ENCODE measurements at regions not wholly inside any gene's neighbourhood (a gene's known extent, or its start where the extent isn't known, plus 50 kb on each side); places are given as distances from the start of the nearest gene placed in this dataset.
"Not testable (repeated sequence)": the region's sequence is repeated elsewhere in the genome, so short reads cannot be mapped to it uniquely, and the experiment has no call there.

DNA sequence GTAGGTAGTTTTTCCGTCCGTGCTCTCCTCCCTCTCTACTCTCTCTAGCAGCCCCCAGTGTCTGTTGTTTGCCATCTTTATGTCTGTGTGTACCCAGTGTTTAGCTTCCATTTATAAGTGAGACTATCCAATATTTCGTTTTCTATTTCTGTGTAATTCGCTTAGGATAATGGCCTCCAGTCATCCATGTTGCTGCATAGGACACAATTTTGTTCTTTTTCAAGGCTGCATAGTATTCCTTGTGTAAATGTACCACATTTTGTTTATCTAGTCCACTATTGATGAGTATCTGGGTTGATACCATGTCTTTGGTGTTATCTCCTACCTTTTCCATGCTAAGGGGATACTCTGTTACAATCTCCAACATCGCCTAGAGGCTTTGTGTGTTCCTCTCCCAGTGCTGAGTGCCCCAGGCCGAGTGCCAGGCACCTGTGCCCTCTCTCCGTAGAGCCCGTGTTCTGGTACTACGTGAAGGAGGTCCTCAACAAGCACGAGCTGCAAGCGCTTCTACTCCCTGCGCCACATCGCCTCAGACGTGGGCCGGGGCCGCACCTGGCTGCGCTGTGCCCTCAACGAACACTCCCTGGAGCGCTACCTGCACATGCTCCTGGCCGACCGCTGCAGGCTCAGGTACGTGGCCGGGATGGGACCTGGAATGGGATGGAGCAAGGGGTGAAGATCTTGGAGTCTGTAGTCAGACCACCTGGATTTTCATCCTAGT lies 51.0 kb downstream of the NPIPB11 start:
- DNase-seq: not testable (repeated sequence)

DNA sequence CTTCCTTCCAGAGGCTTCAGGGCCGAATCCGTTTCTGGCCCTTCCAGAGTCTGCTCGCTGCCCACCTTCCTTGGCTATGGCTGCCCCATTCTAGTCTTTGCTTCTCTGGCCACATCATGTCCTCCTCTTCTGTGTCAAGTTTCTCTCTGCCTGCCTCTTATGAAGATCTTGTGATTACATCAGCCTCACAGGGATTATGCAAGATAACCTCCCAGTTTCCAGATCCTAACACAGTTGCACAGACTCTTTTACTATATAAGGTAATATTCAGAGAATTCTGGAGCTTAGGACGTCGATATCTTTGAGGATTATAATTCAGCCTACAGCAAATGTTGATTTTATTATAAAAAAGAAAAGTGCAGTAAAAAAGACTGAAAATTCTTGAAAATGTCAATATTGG lies 52.1 kb downstream of the NPIPB11 start:
- not testable (repeated sequence) for DNase-seq

DNA sequence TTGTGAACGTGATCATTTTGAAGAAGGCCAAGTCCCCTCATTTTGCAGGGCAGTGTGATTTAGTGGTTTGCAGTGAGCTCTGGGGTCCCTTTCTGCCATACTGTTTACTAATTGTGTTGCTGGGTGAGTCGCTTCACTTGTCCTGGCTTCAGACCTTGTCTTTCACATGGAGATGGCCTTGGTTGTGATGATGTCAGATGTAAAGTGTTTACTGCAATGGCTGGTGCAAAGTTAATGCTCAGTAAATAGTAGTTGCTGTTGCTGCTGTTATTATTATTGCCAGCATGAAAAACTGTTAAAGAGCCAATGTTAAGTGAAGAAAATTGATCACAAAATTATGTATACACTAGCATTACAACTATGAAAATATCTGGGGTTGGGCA lies 53.9 kb downstream of the NPIPB11 start:
- not testable (repeated sequence) for DNase-seq

DNA sequence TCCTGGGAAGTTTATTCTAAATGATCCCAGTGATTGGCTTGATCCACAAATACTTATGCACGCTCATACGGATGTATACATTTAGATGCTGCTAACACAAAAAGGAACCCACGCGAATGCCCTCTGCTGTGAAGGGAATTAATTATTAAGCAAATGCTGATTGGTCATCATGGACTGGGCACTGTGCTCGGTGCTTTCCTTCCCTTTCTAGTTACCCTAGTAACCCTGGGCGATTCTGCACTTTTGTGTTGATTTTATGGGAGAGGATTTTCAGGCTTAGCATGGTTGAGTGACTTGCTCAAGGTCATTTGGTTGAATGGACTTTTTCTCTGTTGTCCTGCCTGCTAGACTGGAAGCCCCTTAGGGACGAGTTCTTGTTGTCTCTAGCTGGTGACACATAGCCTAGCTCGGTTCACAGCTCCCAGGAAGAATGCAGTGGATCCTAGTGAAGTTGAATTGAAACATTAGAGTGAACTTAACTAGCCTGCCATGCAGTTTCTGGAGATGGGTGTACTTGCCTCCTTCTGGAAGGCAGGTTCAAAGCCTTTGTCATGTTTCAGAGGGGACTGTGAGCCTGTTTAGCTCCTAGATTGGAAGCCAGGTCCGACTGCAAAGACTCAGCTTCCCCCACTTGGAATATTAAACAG lies 54.4 kb downstream of the NPIPB11 start:
- DNase-seq: not testable (repeated sequence)

DNA sequence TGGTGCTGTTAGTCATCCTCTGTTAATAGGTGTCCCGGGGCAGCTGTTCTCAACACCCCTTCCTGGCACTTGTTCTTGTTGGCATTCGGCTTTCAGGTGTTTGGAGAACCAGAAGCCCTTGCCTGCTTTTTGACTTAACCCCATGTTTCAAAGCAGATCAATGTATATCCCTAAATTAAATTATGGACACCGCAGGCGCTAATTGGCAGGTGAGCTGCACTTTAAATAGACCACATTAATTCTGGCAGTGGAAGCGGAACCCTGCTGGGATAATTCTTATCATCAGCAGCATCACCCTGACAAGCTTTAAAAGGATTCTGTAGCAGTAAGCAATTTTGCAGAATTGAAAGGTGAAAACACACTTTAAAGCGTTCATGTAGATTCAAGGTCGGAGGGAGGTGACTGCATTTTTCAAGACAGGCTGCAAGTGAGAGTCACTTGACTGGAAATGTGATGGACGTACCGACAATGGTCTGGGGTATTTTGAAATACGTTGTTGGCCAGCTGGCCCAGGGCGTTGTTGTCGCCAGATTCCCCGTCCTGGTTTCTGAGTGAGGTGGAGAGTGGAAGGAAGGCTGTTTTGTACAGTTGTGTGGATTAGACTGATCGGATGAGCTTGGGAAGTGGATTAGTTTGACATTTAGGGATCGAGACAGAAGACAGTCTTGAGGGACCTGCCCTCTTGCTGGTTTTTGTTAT lies 55.1 kb downstream of the NPIPB11 start:
- DNase-seq: not testable (repeated sequence)

DNA sequence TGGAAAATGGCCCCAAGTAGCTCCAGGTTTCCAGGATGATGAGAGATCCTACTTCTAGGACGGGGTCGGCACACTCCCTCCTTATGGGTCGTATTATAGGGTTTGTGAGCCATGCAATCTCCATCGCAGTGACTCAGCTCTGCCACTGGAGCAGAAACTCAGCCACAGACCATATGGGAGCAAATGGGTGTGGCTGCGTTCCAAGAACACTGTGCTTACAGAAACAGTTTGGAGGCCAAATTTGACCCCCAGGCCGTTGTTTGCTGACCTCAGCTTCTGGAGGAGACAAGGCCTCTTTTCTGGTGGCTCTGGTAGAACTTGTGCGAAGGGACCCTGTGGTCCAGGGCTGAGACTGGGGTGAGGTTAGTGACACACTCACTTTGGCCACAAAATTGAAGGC lies 56.5 kb downstream of the NPIPB11 start:
- DNase-seq: peak; percentile 68

DNA sequence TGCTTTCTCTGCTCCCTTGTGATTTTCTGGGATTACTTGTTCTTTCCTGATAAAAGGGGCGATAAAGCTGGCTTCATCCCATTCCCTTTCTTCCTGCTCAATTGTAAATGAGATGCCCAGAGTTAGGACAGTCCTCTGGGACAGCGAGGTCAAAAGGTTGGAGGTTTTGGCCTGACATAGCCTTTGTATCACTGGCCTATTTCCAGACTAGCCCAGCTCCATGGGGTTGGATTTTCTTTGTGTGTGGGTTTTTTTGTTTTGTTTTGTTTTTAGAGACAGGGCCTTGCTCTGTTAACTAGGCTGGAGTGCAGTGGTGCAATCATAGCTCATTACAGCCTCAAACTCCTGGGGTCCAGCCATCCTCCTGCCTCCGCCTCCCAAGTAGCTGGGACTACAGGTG lies 57.8 kb downstream of the NPIPB11 start:
- not testable (repeated sequence) for DNase-seq

DNA sequence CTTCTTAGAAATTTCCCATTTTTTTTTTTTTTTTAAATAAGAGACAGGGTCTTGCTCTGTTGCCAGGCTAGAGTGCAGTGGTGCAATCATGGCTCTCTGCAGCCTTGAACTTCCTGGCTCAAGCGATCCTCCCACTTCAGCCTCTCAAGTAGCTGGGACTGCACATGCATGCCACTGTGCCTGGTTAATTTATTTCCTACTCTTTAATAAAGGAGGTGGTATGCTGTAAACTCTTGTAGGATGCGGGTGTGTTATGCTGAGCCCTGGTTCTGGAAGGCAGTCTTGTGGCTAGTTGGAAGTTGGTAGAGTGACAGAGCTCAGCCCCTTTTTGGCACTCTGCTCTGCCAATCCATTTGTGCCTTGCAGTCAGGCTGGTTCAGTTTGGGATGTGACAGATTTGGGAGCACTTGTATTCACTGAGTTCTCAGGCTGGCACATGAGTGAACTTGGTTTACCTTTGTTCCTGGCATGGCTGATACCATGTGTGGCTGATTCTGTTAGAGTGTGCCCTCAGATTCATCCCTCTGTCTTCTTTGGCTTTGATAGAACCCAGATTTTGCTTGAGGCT lies 58.3 kb downstream of the NPIPB11 start:
- not testable (repeated sequence) for DNase-seq

DNA sequence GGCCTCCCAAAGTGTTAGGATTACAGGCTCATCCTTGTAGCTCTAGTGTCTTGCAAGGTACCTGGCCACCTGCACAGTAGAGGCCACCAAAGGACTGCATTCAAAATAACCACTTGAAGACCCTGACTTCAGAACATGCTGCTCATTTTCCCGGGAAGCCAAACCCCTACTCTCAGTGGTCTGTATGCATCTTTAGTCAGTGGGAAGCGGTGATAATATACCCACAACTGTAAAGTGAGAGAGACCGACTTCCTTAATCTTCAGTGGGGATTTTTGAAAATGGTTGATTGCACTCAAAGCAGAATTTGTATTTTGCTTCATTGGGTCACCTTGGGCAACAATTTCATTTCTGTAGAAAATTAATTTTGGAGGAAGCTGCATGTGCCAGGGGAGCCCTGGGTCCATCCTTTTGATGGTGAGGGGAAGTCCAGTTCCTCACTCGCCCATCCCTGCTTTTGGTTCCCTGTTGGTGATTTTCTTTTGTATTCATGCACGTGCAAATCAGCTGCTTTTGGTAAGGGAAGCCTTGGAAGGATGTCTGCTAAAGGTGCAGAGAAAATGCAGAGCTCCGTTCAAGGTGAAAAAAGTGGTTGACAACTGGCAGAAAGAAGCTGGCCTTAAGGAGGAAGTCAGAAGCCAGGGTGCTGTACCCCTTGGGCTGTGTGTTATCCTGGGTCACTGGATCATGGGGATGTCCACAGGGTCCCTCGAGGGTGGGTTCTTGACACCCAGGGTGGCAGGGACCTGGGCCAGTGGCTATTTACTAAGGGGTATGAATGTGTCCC lies 59.5 kb downstream of the NPIPB11 start:
- DNase-seq: not testable (repeated sequence)

DNA sequence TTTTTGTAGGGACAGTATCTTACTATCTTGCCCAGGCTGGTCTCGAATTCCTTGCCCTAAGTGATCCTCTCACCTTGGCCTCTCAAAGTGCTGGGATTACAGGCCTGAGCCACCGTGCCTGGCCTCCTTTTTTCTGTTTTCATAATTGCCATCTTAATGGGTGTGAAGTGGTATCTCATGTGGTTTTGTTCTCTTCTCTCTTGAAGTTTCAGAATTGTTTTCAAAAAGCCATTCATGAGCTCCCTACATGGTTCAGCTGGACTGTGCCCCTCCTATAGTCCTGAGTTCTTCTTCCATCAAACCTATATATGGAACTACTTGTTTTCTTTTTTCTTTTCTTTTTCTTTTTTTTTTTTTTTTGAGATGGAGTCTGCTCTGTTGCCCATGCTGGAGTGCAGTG lies 60.3 kb downstream of the NPIPB11 start:
- not testable (repeated sequence) for DNase-seq

DNA sequence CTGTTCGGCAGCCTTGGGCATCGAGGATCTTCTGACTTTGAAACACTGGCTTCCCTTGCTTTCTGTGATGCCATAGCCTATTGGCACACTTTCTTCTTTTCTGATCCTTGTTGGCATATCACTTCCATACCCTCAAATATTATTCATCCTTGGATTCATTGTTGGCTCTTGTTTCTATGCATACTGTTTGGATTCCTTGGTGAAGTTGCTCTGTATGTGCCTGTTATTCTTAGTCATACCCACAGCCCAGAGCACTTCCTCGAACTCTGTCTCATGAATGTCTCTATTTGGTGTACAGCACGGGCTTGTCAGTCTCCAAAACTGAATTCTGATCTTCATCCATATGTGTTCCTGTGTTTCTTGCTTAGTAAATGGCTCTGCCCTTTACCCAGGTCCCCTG lies 63.6 kb downstream of the NPIPB11 start:
- DNase-seq: not testable (repeated sequence)

DNA sequence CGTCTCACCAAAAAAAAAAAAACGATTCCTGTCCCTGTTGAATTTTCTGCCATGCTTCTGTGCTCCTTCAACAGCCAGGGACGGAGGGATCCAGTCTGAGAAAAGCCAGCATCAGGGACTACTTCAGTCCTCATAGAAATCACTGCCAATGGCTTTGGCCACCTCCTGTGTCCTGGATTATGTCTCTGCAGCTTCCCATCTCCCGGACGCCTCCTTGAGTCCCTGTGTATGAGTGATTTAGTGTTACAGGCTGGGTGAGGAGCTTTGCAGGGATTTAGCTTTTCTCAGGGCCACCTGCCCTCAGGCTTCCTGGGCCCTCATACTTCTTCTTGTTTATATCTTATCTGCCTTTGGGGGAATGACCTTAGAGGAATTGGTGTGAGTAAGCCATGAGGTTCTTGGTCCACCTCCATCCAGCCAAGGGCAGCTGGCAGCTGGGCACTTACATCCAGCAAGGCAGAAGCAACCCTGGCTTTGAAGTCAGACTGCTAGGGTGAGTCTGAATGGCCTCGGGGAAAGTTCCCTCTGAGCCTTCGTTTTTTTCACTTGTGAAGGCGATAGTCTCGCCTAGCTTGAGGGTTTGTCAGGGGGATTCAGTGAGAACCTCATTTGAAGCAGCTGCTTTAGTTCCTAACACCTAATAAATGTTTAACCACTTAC lies 65.6 kb downstream of the NPIPB11 start:
- DNase-seq: not testable (repeated sequence)

DNA sequence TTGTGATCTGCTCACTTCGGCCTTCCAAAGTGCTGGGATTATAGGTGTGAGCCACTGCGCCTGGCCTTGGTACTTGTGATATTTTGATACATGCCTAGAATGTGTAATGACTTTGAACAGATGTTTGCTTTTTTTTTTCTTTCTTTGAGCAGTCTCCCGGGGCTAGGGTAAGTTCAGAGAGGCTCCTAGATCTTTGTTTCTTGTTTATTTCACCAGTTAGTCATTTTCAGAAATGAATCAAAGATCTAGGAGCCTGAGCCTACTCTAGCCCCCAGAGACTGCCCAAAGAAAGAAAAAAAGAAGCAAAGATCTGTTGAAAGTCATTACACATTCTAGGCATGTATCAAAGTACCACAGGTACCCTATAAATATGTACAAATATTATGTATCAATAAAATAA lies 66.3 kb downstream of the NPIPB11 start:
- not testable (repeated sequence) for DNase-seq

DNA sequence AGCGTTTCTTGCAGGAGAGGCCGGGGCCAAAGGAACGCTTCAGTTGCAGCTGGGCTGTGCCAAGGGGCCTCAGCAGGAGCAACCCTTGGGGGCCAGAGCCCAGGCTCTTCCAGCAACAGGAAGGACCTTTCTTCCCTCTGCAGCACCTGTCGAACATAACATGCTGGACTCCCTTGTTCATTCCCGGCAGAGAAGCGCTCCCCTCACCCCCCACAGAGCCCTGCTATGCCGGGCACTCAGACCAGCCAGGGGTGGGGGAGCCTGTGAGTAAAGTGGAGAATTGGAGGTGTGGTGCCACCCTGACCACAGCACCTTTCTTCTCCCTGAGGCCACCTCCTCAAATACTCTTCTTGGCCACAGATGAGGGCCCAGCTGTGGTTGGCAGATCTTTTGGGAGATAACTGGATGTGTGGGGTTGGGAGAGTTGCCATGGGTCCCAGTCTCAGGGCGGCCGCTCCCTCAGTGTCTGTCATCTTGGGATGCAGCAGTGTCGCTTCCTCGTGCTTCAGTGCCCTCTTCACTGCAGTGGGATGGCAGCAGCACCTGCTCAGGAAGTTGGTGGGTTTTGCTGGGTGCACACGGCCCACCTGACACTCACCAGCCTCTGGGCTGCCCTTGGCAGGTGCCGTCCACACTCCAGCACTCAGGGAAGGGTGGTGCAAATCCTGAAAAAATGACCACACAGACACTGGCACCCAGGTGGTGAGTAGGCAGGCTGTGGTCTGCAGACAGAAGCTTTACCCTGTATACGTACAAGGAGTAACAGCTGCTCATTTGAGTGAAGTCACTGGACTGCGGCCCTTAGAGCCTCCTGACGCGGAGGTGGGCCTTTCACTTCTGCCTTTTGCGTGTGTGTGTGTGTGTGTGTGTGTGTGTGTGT lies 67.5 kb downstream of the NPIPB11 start:
- DNase-seq: not testable (repeated sequence)

DNA sequence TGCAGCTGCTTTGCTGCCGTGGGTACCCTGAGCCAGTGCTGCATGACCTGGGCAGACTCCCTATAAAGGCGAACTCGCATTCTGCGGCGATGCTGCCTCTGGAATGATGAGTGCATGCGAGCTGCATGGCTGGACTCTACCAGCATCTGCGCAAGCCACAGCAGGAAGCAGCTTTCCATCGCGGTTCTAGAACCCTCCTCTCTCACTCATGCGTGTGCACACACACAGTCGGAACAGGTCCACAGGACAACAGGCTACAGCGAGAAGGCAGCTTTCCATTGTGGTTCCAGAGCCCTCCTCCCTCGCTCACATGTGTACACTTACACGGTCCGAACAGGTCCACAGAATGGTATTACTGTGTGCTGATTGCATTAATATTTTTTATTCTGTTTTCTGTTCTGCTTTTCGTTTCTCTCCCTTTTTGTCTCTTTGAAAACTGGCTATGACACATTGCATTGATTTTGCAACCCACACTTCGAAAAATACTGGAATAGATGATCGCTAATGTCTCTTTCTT lies 69.1 kb downstream of the NPIPB11 start:
- not testable (repeated sequence) for DNase-seq

DNA sequence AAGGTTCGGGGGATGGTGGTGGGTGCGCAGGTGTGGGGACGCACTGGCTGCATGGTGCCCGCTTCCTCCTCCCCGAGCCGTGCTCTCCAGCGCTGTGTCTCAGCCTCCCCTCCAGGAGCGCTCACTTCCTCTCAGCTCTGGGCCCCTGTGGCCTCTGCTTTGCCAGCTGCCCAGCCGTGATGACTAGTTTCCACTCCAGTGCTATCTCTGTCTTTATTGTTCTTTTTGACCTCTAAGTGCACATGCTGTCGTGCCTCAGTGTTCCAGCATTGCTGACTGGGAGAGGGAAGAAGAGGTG lies 71.0 kb downstream of the NPIPB11 start:
- not testable (repeated sequence) for DNase-seq

DNA sequence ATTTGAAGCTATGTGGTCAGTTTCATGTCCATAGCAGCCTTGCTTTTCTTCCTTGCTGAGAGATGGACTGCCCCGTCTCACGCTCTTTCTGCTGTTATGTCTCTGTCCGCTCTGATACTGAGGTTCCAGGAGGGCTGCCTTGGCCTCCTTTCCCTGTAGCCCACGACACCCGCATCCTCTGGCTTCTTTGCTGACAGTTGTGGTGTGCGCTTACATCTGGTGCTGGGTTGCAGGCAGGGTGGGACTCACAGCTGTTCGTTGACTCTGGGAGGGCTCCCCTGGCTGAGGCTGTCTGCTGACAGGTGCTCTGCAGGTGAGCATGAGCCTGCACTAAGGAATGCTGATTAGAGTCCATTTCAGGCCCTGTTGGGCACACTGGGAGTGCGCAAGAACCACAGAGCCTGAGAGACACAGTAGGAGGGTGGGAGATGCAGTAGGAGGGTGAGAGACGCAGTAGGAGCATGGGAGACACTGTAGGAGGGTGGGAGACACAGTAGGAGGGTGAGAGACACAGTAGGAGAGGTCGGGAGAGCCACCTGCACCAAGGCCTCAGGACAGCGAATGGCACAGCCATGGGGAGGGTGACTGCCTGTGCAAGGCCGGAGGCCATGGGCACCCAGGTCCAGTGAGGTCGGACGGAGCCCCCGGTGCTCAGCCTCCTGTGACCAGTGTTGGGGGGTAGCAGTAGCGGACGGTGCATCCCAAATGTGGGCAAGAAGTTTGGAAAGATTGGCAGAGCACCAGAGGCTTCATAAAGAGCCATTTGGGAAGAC lies 71.5 kb downstream of the NPIPB11 start:
- DNase-seq: not testable (repeated sequence)

DNA sequence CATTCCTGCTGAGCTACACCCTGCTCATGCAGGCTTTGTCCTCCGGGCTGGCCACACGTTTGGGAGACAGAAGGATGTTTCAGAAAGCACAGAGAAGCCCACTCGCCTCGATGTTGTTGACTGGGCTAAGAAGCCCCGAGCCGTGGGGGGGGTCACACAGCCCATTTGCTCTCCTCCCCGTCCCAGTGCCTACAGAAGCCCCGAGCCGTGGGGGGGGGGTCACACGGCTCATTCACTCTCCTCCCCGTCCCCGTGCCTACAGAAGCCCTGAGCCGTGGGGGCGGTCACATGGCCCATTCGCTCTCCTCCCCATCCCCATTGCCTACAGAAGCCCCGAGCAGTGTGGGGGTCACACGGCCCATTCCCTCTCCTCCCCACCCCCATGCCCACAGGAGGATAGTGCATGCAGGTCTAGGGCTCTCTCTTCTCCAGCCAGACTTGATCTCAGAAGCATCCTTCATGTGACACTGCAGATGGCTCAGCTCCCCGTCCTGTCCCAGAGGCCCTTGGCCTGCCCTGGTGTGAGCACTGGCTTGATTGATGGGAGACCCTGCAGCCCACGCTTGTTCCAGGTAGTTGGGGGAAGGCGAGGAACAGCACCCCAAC lies 72.9 kb downstream of the NPIPB11 start:
- not testable (repeated sequence) for DNase-seq

DNA sequence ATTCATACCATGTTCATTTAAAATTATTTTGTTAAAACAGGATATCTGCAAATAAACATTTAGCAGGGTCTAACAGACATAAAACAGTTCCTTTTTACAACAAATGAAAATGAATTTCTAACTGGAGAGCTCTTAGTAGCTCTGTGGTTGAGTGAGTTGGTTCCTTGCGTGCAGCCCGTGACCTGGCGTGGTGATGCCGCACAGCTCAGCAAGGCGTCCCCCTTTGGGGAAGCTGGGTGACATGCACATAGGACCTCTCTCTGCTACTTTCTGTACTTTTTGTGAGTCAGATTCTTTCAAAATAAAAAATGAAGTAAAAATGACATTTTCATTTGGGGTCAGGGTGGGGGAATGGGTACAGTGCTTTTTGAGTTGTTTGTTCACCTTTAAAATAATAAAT lies 75.9 kb downstream of the NPIPB11 start:
- DNase-seq: not testable (repeated sequence)

DNA sequence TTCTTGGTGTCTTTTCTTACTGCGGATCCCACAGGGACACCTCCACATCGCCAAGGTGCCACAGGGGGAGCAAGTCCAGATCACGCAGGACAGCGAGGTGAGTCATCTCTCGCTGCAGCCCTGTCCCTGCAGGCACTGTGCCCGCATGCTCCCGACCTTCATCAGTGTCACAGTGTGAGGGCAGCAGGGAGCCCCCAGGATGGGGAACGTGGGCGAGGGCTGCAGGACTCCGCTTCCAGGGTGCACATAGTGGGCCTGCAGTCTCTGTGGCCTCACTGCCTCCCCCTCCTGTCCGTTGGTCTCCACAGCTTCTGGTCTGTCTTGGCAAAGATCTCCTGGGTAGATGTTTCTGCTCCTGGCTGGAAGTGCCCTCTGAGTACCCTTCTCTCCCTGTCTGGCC lies 78.0 kb downstream of the NPIPB11 start:
- DNase-seq: not testable (repeated sequence)

Measured in hematopoietic multipotent progenitor cell treated with erythropoietin and hydrocortisone succinate and interleukin-3 and kit ligand, for 8 days (in vitro differentiated cells).